MCF 10A (cell line): ENCODE measurements at regions not wholly inside any gene's neighbourhood (a gene's known extent, or its start where the extent isn't known, plus 50 kb on each side); places are given as distances from the start of the nearest gene placed in this dataset.

Source experiments
- BruUV-seq: library from RNA; stranded (reverse); fragments of 400-500 nt; replicated peaks from 2 replicates; lab custom pipeline; 2021; lab: Mats Ljungman, UMichigan
- CTCF ChIA-PET: fragments of 300-600 bp; sonication (Branson Sonifier 250); formaldehyde crosslinking; extraction: SDS; loops from one replicate; lab custom pipeline; 2021; ENCODE audit warnings: antibody characterized with exemption, inconsistent platforms; lab: Yijun Ruan, JAX
- POLR2A ChIA-PET: fragments of 300-600, 350-650 bp; sonication (Branson Sonifier 250); formaldehyde crosslinking; extraction: SDS; loops from one replicate; lab custom pipeline; 2020; ENCODE audit warnings: antibody characterized with exemption, inconsistent platforms; lab: Yijun Ruan, JAX
- DNase-seq: peaks from one replicate; pipeline ENCODE4 v3.0.0-alpha.2; 2018; ENCODE audit not compliant: unreplicated experiment
- H3K27ac Mint-ChIP-seq: one replicate; pipeline ENCODE4 v1.8.0; 2022; ENCODE audit warnings: mild to moderate bottlenecking, low read depth, mixed read lengths; ENCODE audit not compliant: unreplicated experiment
- H3K27me3 Mint-ChIP-seq: one replicate; pipeline ENCODE4 v1.8.0; 2022; ENCODE audit warnings: mixed read lengths; ENCODE audit not compliant: insufficient read depth, unreplicated experiment
- H3K36me3 Mint-ChIP-seq: one replicate; pipeline ENCODE4 v1.8.0; 2022; ENCODE audit warnings: mild to moderate bottlenecking, moderate library complexity, mixed read lengths; ENCODE audit not compliant: insufficient read depth, unreplicated experiment
- H3K4me1 Mint-ChIP-seq: one replicate; pipeline ENCODE4 v1.8.0; 2022; ENCODE audit warnings: mixed read lengths; ENCODE audit not compliant: insufficient read depth, unreplicated experiment
- H3K4me3 Mint-ChIP-seq: one replicate; pipeline ENCODE4 v1.8.0; 2022; ENCODE audit warnings: mild to moderate bottlenecking, moderate library complexity, mixed read lengths; ENCODE audit not compliant: unreplicated experiment
- H3K9me3 Mint-ChIP-seq: one replicate; pipeline ENCODE4 v1.8.0; 2022; ENCODE audit warnings: mixed read lengths; ENCODE audit not compliant: unreplicated experiment
- intact Hi-C: fragments of 100-400 bp; cut with micrococcal nuclease; formaldehyde crosslinking; loops from 2 replicates; pipeline ENCODE4 v1.14.1; 2022
- TF ChIP-seq, protein P1 (sequence below): fragments of 200-600 bp; IDR thresholded peaks from one replicate; pipeline ENCODE4 v1.8.0; 2022; ENCODE audit warnings: antibody characterized with exemption, mild to moderate bottlenecking; ENCODE audit not compliant: unreplicated experiment

DNA sequence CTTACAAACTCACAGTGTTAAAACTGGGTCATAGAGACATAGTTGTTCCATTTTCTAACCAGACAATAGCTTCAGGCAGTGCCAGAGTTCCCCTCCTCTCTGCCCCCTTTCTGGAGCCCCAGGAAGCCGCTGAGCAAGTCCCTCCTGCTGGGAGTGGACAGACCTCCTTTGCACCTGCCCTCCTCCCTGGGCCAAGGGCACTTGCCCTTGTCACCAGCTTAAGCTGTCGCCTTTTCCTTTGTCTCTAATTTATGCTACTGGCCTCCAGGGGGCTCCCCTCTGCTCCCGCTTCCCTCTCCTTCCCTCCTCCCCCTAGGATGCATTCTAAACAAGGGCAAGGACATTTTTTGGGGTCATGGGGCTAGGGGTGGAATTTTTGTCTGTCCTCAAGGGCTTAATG, 182.4 kb downstream of the MIS18A start:
- Mint-ChIP-seq H3K4me3 (no peak overlapping the region), H3K27me3 (peaks cover 21% of the 10 kb centered on the region), H3K9me3 (peaks cover 8% of the 10 kb centered on the region), H3K4me1 (peaks cover 5% of the 10 kb centered on the region), H3K36me3 (no peaks in the 10 kb centered on the region), H3K27ac (no peak overlapping the region)
- POLR2A ChIA-PET, result no interaction called here
- CTCF ChIA-PET, result interaction anchor here (0.6 to 0.7 kb wide), 6 partner anchors 54 to 926 kb away, joined by 3 to 7 read pairs (median 4); no protein-coding TSS in a partner anchor
- intact Hi-C loops, result loop anchor here (1.0 kb wide), 1 partner anchor 162 kb away; no protein-coding TSS in a partner anchor
- DNase-seq, result peak; percentile 39
- TF ChIP-seq, protein P1, sequence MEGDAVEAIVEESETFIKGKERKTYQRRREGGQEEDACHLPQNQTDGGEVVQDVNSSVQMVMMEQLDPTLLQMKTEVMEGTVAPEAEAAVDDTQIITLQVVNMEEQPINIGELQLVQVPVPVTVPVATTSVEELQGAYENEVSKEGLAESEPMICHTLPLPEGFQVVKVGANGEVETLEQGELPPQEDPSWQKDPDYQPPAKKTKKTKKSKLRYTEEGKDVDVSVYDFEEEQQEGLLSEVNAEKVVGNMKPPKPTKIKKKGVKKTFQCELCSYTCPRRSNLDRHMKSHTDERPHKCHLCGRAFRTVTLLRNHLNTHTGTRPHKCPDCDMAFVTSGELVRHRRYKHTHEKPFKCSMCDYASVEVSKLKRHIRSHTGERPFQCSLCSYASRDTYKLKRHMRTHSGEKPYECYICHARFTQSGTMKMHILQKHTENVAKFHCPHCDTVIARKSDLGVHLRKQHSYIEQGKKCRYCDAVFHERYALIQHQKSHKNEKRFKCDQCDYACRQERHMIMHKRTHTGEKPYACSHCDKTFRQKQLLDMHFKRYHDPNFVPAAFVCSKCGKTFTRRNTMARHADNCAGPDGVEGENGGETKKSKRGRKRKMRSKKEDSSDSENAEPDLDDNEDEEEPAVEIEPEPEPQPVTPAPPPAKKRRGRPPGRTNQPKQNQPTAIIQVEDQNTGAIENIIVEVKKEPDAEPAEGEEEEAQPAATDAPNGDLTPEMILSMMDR, result peak; percentile 36
- BruUV-seq, result no TSS peak

DNA sequence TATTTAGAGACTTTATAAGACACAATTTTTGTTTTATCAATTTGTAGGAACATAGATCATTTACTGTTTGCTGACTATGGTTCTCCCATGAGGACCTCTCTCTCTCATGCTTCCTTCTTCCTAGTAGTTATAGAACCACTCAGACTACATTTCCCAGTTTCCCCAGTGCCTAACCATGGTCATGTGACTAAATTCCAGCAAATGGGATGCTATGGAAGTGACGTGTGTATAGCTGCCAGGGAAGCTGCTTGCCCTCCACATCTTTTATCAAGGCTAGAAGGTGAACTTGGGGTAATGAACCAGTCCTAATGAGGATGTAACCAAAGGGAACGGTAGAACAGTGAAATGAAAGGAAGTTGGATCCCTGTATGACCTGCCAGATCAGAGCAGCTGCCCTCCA, 184.0 kb downstream of the MIS18A start:
- DNase-seq, result peak; percentile 26
- Mint-ChIP-seq H3K27ac (no peak overlapping the region), H3K4me3 (peak overlapping the region; percentile 36), H3K36me3 (no peaks in the 10 kb centered on the region), H3K27me3 (peaks cover 21% of the 10 kb centered on the region), H3K9me3 (peaks cover 8% of the 10 kb centered on the region), H3K4me1 (peaks cover 5% of the 10 kb centered on the region)
- intact Hi-C loops, result no loop called here
- no TSS peak for BruUV-seq
- POLR2A ChIA-PET, result no interaction called here
- TF ChIP-seq, protein P1, result no peak
- CTCF ChIA-PET, result no interaction called here

DNA sequence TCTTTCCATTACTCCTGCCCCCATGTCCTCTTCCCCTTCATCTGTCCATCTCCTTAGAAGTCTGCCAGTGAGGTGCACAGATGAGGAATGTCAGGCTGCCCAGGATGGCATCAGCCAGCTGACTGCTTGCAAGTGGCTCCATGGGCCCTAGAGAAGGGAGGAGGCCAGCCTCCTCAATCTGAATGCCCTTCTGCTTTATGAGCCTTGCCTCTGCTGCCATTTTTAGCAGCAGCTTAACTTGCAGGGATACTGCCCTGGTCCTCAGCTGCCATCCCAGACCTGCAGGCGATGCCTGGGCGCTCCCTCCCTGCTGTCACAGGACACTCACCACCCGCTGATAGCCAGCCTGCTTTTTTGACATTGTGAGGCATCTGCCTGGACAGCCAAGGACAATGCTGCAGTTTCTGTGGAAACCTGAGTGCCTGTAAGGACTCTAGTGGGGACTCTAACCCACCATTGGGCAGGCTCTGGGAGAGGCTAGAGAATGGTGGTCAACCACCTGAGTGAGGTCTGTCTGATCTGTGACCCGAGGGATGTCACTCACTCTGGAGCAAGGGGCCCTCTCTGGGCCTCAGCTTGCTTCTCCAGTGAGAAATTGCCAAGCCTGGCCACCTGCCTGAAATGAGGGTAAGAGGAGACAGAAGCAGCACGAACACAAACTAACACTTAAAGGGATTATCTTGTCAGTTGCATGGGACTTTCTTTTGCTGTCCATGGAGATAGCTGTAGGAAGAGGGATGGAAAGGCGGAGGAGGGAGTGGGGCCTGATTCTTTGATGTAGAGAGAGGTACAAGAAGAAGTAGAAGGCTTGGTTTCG, 185.0 kb downstream of the MIS18A start:
- BruUV-seq, result no TSS peak
- ChIA-PET POLR2A (no interaction called here), CTCF (no interaction called here)
- peaks cover 26% of the 10 kb centered on the region for H3K27me3 Mint-ChIP-seq
- TF ChIP-seq, protein P1, result no peak
- H3K27ac Mint-ChIP-seq, result no peak overlapping the region
- H3K4me1 Mint-ChIP-seq, result peaks cover 5% of the 10 kb centered on the region
- intact Hi-C loops, result no loop called here
- no peak overlapping the region for H3K4me3 Mint-ChIP-seq
- H3K9me3 Mint-ChIP-seq, result peaks cover 8% of the 10 kb centered on the region
- no peak for DNase-seq
- no peaks in the 10 kb centered on the region for H3K36me3 Mint-ChIP-seq

DNA sequence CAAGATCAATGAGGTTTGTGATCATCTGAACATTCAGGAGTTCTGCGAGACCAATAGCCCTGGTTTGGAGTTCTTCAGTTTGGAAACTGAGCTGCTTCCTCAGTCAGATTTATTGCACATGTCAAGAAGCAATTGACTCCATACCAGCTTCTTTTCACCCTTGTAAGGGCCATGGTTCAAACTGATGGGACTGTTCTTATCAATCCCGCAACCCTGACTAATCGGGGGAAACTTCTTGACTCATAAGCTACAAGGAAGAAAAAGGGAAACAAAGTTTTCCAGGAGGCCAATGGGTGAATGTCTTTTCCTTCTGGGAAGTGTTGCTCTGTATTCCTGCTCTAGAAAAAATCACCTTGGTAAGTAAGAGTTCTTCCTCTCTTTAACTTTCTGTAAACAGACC, 187.9 kb downstream of the MIS18A start:
- DNase-seq, result no peak
- CTCF ChIA-PET, result interaction anchor here (0.5 to 0.7 kb wide), 3 partner anchors 12 to 241 kb away, joined by 3 to 5 read pairs (median 3); no protein-coding TSS in a partner anchor
- TF ChIP-seq, protein P1, result no peak
- intact Hi-C loops, result no loop called here
- Mint-ChIP-seq H3K4me1 (peaks cover 5% of the 10 kb centered on the region), H3K27me3 (peaks cover 41% of the 10 kb centered on the region), H3K36me3 (no peaks in the 10 kb centered on the region), H3K4me3 (no peak overlapping the region), H3K9me3 (peaks cover 8% of the 10 kb centered on the region), H3K27ac (no peak overlapping the region)
- POLR2A ChIA-PET, result no interaction called here
- BruUV-seq, result no TSS peak
